HL-60 (cell line): ENCODE measurements at regions not wholly inside any gene's neighbourhood (a gene's known extent, or its start where the extent isn't known, plus 50 kb on each side); places are given as distances from the start of the nearest gene placed in this dataset.

ENCODE experiments used
- CTCF ChIP-seq: IDR thresholded peaks from one replicate; pipeline ENCODE4 v1.5.1; 2011; ENCODE audit warnings: low read length, control low read depth, inconsistent platforms; ENCODE audit not compliant: insufficient read depth
- SPI1 ChIP-seq: IDR thresholded peaks from 2 replicates; pipeline ENCODE4 v1.6.1; 2012; ENCODE audit warnings: low read depth, mild to moderate bottlenecking, borderline replicate concordance

GRCh38 chr15:91649016-91649415, 204.5 kb upstream of the SLCO3A1 start:
- TF ChIP-seq CTCF (no peak), SPI1 (no peak)
